CD4-positive, alpha-beta T cell treated with Interleukin-17A for 4 hours (primary cell): ENCODE measurements at regions not wholly inside any gene's neighbourhood (a gene's known extent, or its start where the extent isn't known, plus 50 kb on each side); places are given as distances from the start of the nearest gene placed in this dataset.

Experiments
- DNase-seq: peaks from one replicate; pipeline ENCODE4 v3.0.0-alpha.2; 2020; ENCODE audit warnings: mixed read lengths

DNA sequence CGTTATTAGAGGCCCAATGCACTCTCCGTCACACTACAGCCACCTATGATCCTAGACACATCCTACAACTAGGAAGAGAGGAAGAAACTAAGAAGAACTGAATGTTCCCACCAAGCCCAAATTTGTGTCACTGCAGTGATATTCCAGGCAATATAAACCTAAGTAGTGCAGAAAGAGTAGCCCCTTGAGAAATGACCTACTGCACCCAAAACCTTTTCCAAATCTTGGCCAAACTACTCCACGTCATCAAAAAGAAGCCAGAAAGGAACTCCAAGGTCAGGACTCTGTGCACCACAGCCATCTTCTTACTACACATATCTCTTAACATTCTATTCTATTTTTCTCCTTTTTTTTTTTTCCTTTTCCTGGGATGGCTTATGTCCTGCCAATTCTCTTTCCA, 60.2 kb downstream of the ADAMTS1 start:
- no peak for DNase-seq

DNA sequence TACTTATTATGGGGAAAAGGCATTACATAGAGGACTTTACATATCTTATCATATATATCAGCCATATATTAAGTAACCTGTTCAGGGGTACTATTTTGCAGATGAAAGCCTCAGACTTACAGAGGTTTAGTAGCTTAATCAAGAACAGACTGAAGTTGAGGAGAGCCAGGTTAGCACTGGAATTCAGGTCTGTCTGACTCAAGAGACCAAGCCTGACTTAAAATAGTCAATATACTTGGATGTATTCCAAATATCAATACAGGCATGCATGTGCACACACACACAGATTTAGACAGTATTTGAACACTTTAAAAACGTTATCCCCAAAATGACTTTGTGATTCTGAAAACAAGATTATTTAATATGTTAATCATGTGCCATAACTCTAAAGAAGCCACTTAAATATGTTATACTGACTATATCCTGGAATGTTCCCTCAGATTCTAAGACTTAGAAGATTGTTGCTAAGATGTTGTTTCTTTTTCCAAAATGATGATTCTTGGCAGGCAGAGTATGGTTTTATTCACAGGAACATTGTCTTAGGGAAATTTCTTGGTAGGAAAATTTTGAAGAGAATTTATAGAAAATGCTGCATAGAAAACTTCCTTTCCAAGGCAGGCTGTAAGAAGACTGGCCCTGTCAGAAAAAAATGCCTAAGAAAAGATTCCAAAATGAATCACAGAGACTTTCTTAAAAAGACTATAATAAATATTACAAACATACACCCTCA, 61.6 kb downstream of the ADAMTS1 start:
- no peak for DNase-seq

DNA sequence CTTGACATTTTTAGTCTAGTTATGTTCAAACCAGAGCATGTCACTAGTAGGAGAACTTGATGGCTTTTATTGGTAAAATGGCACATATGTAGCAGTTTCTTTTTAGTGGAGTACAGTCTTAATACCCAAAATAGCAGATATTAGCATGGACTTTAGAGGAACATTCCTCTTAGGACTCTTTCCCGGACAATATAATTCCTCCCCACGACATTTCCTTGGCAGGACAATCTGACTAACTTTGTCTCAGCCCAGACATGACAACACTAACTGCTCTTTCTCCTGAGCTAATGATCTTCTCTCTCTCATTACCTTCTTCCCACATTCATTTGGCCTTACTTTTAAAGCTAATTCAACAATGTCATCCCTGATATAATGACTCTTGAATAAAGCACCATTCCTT, 62.5 kb downstream of the ADAMTS1 start:
- no peak for DNase-seq

DNA sequence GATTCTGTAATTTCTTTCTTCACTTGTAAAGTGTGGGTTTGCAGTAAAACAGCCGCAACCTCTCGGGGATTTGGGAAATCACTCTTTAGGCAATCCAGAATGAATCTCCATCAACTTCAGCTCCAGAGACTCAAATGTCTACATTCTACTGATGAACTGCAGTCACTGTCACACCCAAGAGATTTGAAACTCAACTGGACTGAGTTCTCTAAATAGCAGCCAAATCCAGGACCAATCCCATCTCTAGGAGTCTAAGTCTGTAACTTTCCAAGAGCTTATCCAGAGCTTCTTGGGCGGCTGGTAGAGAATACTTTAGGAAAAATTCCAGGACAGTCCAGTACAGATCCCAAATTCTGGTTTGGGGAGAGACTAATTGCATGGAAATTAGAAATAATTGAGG, 62.9 kb downstream of the ADAMTS1 start:
- DNase-seq = no peak

DNA sequence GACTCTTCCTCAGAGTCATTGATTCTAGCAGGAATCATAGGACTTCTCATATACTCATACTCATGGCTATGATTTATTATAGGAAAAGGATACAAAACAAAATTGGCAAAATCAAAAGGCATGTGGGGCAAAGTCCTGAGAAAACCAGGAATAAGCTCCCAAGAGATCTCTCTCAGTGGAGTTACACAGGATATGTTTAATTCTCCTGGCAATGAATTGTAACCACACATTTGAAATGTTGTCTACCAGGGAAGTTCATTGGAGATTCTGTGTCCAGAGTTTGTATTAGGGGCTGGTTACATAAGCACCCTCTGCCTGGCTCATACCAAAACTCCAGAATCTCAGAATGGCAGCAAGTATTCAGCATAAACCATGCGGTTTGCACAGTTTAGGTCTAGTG, 63.9 kb downstream of the ADAMTS1 start:
- DNase-seq = no peak

DNA sequence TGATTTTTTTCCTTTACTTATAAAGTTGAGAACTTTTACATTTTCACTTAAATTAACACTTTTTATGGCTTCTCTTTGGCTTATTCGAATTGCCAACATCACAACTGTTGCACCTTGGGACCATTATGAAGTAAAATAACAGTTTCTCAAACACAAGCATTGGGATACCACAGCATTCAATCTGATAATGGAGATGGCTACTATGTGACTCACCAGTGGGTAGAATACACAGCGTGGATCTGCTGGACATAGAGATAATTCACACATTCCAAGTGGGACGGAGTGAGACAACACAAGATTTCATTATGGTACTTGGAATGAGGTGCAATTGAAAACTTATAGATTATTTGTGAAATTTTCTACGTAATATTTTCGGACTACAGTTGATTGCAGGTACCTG, 68.0 kb downstream of the ADAMTS1 start:
- no peak for DNase-seq

DNA sequence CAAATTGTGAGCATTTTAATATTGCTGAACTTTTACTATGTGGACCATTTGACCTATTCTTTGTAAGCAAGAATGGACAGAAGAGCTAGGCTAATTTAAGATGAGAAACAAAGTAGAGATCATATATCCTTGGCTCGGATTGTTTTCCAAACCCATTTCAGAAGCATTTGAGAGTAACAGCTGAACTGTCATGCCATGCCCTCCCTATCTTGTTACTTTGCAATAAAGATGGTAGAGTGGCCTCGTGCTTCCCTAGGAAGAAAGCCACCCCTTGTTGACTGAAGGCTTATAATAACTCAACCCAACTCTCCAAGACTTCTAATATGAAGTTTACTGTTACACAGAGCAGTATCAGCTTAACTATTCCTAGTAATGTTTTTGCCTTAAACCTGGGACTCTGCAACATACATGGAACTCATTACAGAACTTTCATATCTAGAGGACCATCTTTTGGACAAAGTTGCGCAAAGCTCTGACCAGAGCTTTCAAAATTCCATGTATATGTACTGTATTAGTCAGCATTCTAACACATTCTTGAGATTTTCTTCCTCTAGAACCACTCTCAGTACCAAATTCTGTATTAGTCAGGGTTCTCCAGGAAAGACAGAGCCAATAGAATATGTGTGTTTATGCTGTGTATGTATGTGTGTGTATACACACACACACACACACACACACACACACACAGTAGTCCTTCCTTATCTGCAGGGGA, 68.7 kb downstream of the ADAMTS1 start:
- no peak for DNase-seq

DNA sequence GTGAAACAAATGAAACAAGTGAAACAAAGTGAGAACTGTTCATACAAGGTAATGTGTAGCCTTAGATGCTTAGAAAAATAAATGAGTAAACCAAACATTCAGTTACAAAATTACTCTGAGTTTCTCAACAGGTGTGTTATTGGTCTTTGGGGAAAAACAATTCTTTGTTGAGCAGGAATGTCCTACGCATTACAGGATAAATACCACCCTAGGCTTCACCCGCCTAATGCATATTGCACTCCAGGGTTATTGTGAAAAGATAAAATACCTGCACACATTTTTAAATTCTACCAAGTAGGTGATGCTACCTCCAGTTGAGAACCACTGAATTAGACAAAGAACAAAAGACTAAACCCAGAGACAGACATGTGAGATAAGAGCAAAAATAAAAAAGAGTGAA, 72.2 kb downstream of the ADAMTS1 start:
- no peak for DNase-seq

DNA sequence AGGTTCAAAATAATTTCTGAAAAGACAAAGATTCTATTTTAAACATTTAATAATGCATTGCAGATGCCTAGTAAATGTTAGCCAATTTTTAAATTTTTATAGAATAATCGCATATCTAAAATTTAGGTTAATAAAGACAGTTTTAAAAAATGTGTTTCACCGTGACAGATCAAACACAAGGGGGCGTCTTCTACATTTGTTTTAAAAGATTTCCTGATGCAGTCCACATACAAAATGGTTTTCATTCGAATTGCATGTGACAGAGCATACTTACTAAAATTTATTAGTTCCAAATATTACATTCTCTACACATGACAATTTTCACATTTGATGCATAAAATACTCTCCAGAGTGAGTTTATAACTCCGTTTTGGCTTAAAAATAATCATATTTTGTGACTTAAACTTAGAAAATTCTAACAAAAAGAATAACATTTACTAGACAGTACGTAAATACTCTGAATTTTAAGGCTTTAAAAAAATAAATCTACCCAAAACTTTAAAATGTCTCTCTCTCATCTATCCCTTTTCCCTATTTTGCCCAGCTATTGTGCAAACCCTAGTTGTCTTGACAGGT, 75.5 kb downstream of the ADAMTS1 start:
- DNase-seq = no peak

DNA sequence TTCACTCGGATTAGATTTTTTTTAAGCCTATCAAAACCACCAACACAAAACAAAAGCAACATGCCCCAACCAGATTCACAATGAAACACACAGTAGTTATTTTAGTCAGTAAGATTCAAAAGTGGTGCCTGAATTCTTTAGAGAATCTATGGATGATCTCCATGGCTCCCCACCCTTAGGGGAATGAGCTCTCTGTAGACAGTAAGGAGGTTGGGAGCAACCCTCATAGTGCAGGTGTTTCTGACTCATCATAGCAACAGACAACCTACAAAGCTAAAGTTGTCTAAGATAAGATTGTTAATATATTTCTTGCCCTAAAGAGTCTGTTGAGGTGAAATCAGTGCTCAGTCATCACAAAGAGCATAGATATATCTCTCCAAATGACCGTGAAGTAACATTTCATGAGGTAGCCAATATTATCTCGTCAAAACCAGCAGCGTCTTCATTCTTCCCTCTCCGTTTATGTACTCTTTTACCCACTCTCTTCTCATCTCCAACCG, 78.3 kb downstream of the ADAMTS1 start:
- no peak for DNase-seq

DNA sequence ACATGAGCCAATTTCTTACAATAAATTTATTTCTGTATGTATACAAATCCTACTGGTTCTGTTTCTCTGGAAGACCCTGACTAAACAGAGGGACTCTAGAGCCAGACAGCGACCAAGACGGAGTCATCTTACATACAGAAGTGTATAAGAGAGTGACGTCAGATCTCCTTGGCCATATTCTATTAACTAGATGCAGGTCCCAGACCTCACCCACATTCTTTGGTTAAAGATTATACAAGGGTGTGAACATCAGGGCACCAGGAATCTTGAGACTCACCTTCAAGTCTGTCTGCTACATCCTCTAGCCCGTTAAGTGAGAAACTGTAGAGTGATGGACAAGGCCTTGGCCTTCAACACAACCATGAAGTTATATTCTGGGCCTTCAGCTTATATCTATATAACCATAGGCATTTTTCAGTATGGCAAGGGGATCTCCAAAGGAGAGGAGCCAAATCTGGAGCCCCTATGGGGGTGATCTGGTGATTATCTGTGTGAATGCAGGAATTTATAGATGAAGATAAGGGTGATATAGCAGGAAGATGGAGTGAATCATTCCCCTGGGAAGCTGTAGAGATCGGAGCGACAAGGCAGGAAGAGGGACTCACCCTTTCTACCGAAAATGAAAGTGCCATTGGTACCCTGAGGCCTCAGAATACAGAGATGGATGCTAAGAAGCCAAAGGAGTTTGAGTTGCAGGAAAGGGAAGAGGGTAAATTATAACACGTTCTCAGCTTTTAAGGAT, 83.9 kb downstream of the ADAMTS1 start:
- no peak for DNase-seq

DNA sequence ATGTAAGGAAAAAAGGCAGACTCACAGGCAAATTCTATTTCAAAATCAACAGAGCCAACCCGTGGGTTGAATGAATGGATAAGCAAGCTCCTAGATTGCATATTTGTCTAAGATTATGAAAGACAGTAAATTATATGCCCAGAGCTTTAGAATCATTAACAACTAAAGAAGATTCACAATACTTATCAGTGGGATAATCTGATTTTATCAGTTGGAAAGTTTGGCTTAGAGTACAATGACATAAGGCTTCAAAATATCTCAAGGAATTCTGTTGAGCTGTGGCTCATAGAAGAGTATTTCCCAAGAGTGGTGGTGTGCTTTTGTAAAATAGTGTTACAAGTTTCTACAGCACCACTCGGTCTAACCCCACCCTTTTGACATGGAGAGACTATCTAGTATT, 85.5 kb downstream of the ADAMTS1 start:
- no peak for DNase-seq

DNA sequence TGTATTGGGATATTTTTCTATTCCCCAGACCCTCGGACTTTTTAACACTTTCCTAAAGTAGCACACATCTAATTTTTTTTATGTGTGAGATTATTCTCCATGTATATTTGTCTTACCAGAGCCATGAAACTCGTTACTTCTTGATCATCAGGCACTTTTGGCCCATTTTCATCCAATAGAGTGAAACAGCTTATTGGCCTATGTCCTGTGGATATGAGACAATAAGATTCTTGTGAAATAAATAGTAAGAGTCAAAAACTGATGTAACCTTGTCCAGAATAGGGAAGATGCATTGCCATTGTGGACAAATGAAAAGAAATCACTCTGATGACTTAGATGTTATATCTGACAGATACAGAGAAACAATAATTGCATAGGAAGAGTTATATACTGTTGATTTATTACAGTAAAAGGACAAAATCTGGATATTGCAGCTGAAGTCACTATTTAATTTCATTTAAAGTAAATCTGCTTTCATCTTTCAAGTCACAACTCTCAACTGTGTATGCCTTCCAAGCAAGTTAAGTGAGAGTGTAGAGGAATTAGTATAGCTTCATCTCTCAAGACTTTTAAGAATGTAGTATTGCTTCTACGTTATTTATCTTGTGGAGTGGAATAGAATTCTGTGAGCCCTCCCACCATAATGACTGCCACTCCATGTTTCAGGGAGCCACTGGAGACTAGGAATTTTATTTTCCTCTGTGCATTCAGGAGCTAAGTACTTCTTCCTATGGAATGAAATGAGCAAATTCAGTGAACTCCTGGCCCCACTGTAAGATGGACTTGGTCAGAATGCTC, 86.9 kb downstream of the ADAMTS1 start:
- no peak for DNase-seq

DNA sequence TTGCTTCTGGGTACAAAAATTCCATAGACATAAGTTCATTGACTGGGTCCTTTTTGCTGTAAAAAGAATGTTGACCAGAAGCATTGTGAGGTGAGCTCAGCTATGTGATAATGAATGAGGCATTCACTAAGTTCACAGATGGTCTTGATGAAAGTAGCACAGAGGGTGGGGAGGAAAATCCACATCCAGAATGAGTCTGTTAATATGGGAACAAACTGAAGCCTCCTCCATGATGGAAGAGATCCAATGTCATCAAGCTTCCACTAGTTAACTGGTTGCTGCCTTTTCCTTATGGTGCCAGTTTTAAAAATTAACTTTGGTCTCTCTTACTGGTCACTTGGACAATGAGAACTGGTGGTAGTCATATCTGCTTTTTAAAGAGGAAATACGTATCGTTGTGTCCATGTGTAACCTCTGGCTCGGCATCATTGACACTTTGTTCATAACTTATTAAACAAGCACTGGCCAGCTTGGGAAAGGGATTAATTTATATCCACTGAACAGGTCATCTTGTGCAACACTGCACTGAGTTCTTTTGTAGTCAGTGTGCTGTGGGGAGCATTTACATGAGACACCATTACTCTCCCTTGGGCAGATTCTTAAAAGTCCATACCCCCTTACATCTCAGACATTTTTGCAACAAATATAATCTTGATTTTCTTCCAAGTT, 88.6 kb downstream of the ADAMTS1 start:
- no peak for DNase-seq

DNA sequence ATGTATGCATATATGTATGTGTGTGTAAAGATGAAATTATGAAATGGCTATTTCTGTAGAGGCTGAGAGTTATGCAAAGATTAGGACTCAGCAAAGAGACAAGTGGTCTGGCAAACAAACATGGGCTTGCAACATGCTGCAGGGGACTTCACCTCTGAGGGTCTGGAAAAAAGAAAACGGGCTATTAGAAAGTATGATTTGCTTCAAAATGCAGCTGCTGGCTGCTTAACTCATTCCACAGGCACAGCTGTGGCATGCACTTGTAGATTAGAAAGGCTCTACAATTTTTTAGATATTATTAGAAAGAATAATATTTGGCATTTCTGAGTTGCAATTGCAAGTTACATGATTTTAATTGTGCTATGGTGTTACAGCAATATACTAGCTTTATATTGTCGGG, 90.4 kb downstream of the ADAMTS1 start:
- no peak for DNase-seq

DNA sequence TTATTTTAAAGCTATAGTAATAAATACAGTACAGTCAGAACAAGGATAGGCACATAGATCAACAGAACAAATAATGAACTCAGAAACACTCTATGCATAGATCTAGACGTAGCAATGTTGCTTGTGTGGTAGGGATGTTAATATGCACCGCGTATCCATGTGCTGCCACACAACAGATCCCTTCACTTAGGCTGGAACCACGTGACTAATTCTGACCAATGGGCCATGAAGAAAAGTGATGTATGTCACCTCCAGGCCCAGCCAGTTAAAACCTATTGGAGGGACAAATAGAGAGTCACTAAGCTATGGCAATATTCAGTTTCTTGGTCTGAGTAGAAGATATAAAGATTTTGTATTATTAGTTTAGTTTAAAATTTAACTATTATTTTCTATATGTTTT, 91.4 kb downstream of the ADAMTS1 start:
- DNase-seq = no peak

DNA sequence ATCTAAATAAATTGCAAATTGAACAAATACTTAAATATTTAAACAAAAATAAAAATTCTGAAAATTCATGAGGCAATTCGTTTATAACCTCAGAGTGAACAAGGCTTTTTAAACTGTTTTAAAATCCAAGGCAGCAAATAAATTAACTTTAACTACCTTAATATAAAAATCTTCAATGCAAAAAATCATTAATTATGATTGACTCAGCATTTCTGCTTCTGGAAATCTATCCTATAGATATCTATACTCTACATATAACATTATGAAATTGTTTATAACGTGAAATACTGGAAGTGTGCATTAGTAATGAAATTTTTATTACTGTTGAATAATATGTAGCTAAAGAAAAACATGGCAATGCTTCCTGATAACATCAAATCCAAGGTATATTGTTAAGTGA, 92.4 kb downstream of the ADAMTS1 start:
- DNase-seq = no peak

DNA sequence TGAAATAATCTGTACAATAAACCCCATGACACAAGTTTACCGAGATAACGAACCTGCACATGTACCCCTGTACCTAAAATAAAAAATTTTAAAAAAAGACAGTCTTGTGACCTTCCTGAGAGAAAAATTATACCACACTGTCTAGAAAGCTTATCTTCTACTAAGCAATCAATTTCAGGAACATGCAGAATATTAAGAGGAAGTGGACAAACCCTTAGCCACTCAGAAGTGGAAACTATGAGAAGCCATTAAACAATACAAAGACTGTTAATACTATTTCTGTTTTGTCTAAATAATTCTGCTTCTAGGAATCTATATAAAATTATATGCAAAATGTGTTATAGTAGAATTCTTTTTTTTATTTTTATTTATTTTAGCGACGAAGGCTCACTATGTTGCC, 93.9 kb downstream of the ADAMTS1 start:
- no peak for DNase-seq

DNA sequence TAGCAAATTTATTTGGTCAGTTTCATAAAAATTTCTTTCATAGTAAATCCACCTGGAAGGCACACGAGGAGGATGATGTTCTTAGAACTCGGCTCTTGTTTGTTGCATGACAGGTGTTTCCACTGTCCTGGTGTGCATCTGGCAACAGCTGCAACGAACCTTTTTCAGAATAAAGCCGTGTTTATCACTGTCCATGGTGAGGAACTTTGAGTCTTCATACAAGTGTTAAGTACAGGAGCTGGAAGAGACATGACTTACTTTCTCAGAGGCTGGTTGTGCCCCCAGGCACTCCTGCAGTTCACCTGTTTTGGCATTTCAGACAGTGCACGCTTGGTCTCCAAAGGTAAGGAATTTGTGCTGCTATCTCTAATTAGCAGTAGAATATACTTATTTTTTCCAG, 97.1 kb downstream of the ADAMTS1 start:
- DNase-seq = no peak

DNA sequence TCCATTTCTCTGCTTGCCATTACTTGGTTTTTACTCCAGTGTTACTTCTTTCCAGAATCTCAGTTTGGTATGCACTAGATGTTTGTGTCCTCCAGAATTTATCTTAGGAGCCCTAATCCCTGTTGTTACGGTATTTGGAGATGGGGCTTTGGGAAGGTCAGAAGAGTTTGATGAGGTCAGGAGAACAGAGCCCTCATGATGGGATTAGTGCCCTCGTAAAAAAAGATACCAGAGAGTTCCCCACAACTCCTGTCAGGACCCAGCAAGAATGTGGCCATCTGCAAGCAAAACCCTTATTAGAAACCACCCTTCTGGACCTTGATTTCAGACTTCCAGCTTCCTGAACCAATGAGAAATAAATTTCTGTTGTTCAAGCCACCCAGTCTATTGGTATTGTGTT, 98.0 kb downstream of the ADAMTS1 start:
- DNase-seq = no peak

DNA sequence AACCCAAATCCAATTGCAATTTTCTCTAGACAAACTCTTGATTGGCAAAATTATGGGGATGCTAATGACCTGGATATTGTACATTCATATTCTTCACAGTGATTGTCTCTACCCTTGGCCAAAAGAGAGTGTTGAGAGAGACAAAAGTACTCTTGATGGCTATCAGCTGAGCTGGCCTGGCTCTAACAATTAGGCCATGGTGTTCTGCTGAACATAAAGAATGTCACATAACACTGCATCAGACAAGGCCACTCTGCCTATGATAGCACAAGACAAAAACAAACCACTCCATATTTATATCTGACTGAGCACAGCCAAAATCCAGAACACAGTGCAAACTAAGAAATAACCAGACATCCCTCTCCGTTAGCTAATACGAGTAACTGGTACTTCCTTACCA, 101.7 kb downstream of the ADAMTS1 start:
- DNase-seq = no peak

DNA sequence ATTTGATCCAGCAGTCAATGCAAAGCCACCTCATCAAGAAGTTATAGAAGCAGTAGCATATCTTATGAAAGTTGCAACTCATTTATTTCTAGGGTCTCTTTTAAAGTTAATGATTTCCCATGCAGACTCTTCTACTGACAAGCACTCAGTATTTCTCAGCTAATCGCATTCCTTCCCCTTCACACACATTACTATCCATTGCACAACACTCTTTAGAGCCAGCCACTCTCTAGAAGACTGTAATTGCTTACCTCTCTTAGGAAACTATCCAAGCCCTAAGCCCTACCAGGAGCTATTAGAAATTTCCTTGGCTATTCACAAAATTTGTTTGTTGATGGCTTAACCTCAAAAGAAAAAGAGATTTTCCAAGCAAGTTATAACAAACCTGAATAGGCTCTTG, 106.0 kb downstream of the ADAMTS1 start:
- no peak for DNase-seq
